22Rv1 (cell line): ENCODE measurements at regions not wholly inside any gene's neighbourhood (a gene's known extent, or its start where the extent isn't known, plus 50 kb on each side); places are given as distances from the start of the nearest gene placed in this dataset.
A peak's percentile ranks its signal among the peaks of the same experiment; 100 is the strongest.
"Not testable (repeated sequence)": the region's sequence is repeated elsewhere in the genome, so short reads cannot be mapped to it uniquely, and the experiment has no call there.

Experiments
- H3K27ac ChIP-seq: fragments of 450-650 bp; 2 replicates; pipeline ENCODE4 v1.5.1; 2017
- ZFX ChIP-seq: fragments of 450-650 bp; IDR thresholded peaks from 2 replicates; pipeline ENCODE4 v1.6.1; 2017; ENCODE audit warnings: antibody characterized with exemption, borderline replicate concordance
- TF ChIP-seq, protein P1 (sequence below): fragments of 450-650 bp; IDR thresholded peaks from 2 replicates; pipeline ENCODE4 v1.5.1; 2017; ENCODE audit warnings: mild to moderate bottlenecking

GRCh38 chr1:70719154-70719553 is 308.1 kb downstream of the CTH start:
- TF ChIP-seq, protein P1, sequence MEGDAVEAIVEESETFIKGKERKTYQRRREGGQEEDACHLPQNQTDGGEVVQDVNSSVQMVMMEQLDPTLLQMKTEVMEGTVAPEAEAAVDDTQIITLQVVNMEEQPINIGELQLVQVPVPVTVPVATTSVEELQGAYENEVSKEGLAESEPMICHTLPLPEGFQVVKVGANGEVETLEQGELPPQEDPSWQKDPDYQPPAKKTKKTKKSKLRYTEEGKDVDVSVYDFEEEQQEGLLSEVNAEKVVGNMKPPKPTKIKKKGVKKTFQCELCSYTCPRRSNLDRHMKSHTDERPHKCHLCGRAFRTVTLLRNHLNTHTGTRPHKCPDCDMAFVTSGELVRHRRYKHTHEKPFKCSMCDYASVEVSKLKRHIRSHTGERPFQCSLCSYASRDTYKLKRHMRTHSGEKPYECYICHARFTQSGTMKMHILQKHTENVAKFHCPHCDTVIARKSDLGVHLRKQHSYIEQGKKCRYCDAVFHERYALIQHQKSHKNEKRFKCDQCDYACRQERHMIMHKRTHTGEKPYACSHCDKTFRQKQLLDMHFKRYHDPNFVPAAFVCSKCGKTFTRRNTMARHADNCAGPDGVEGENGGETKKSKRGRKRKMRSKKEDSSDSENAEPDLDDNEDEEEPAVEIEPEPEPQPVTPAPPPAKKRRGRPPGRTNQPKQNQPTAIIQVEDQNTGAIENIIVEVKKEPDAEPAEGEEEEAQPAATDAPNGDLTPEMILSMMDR = no peak
- no peak for TF ChIP-seq ZFX
- no peak overlapping the region for H3K27ac ChIP-seq

GRCh38 chr1:70720109-70720508 is 309.0 kb downstream of the CTH start:
- H3K27ac ChIP-seq = no peak overlapping the region
- no peak for TF ChIP-seq ZFX
- TF ChIP-seq, protein P1 = no peak

DNA sequence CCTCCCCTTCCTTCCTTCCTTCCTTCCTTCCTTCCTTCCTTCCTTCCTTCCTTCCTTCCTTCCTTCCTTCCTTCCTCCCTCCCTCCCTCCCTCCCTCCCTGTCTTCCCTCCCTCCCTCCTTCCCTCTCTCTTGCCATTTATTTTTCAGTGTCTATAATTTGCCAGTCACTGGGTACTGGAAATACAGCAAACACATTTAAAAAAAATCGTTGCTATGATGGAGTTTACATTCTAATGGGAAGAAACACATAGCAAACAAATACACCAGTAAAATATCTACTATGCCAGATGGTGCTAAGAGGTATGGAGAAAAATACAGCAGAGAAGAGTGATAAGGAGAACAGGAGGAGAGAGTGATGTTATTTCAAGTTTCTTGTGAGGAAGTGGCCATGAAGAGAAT is 309.5 kb downstream of the CTH start:
- H3K27ac ChIP-seq = no peak overlapping the region
- TF ChIP-seq, protein P1 = no peak
- TF ChIP-seq ZFX = no peak

- H3K27ac ChIP-seq = no peak overlapping the region
- TF ChIP-seq, protein P1 = no peak
- TF ChIP-seq ZFX = no peak
These were observed 316.9 kb downstream of the CTH start for GRCh38 chr1:70727886-70728489.

DNA sequence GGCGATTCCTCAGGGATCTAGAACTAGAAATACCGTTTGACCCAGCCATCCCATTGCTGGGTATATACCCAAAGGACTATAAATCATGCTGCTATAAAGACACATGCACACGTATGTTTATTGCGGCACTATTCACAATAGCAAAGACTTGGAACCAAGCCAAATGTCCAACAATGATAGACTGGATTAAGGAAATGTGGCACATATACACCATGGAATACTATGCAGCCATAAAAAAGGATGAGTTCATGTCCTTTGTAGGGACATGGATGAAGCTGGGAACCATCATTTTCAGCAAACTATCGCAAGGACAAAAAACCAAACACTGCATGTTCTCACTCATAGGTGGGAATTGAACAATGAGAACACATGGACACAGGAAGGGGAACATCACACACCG is 311.1 kb downstream of the PTGER3 start:
- H3K27ac ChIP-seq = not testable (repeated sequence)

DNA sequence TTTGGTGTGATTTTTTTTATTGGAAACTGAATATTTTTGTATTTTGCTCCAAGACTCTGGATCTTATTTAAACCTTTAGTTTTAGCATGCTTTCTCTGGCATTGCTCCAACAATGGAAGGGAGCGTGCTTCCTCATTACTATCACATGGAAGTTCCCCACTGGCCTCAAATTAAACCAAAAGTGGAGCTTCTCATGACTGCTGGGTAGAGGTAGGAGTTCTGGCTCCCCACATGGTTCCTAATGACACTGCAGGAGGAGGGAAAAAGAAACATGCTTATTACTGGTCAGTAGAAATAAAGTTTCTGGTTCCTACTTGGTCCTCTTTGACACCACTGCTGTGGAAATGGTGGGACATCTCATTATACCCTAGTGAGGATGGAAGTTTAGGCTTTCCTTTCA is 310.5 kb downstream of the PTGER3 start:
- no peak overlapping the region for H3K27ac ChIP-seq
- TF ChIP-seq ZFX = no peak
- TF ChIP-seq, protein P1 = no peak

DNA sequence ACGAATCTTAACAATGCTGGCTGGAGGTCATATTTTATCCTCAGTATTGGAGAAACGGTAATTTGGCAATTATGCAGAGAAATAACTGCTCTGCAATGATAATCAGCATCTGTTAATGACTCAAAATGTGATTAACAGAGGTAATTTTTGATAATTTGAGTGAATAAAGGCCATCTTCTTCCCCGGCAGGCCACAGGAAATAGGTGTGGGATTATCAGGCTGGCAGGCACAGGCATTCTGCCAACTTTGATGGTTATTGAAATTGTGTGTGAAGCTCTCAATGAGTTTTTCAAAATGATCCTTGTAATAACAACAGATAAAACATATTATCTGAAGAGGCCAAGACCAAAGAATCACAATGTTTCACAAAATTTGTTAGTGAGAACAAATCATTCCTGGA is 309.0 kb downstream of the PTGER3 start:
- TF ChIP-seq ZFX = no peak
- no peak overlapping the region for H3K27ac ChIP-seq

DNA sequence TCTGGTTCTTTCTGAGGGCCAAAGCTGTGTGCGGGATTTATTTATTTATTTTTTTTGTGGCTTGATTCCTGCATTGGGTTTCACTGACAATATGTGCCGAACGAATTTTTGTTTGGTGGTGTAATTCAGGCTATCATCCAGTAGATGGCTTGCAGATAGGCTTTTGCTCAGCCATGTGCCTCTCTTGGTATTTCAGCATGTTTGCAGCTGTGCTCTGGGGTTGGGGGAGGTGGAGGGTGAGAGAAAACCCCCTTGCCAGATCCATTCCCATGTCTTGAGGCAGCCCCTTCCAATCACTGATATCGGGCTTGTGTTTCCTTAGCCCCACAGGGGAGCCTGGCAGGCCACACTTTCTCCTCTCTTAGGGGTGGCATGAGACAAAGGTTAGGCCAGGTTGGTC is 302.4 kb downstream of the PTGER3 start:
- TF ChIP-seq, protein P1 = peak; percentile 67
- TF ChIP-seq ZFX = no peak
- H3K27ac ChIP-seq = no peak overlapping the region

- not testable (repeated sequence) for H3K27ac ChIP-seq
These were observed 301.6 kb downstream of the PTGER3 start for GRCh38 chr1:70746062-70746461.

GRCh38 chr1:70747123-70747522 is 300.5 kb downstream of the PTGER3 start:
- H3K27ac ChIP-seq = not testable (repeated sequence)

DNA sequence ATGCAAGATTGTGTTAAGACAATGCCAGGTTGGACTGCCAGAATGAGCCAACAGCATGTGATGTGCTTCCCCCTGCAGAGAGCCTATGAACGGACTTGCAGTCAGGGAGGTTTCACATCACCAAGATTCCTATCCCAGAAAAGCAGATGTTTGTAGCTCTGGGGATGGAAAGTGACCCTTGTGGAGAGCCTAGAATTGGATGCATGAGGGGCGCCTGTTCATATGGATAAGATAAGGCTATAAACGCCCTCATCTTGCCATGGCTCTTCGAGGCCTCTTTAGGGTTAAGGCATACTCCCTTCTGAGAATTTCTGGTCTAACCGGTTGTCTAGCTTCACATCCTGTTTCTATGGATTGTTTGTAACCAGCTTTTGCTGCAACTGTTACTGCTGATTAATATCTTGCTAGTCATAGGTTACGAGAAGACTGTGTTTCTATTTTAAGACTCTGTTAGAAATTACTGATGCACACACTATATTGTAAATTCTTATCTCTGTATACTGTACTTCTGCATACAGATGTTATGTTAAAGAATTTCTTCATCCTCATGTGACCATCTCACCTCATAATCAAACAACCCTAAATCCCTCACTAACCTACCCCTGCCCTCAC is 295.8 kb downstream of the PTGER3 start:
- peak overlapping the region; percentile 75 for H3K27ac ChIP-seq
